Uterus (tissue), 3 donors: ENCODE measurements at regions not wholly inside any gene's neighbourhood (a gene's known extent, or its start where the extent isn't known, plus 50 kb on each side); places are given as distances from the start of the nearest gene placed in this dataset.

Experiments used
- DNase-seq, 2 donors: peaks; one replicate each; pipeline ENCODE4 v3.0.0-alpha.2; 2019 to 2020
- H3K27ac ChIP-seq, 2 donors: fragments of 200-600 bp; sonication (generic); 1 replicate in 1 of 2; 2 replicates in 1 of 2; pipeline ENCODE4 v1.5.1; 2016 to 2018
- H3K27me3 ChIP-seq, 2 donors: fragments of 200-600 bp; sonication (generic); one replicate each; pipeline ENCODE4 v1.5.1; 2018 to 2019; ENCODE audit warnings: control low read depth in 1 of 2
- H3K36me3 ChIP-seq, 2 donors: fragments of 200-600 bp; sonication (generic); one replicate each; pipeline ENCODE4 v1.5.1; 2019; ENCODE audit warnings: control low read depth in 1 of 2
- H3K4me1 ChIP-seq, 2 donors: fragments of 200-600 bp; sonication (generic); one replicate each; pipeline ENCODE4 v1.5.1; 2018 to 2019; ENCODE audit warnings: control low read depth in 1 of 2
- H3K4me3 ChIP-seq, 2 donors: fragments of 200-600 bp; sonication (generic); 1 replicate in 1 of 2; 2 replicates in 1 of 2; pipeline ENCODE4 v1.5.1; 2018 to 2019; ENCODE audit warnings: mild to moderate bottlenecking in 1 of 2
- H3K9me3 ChIP-seq, 2 donors: fragments of 200-600 bp; sonication (generic); one replicate each; pipeline ENCODE4 v1.5.1; 2019; ENCODE audit warnings: control low read depth in 1 of 2
- POLR2A ChIP-seq, 2 donors: fragments of 450-650 bp; IDR thresholded peaks; one replicate each; pipeline ENCODE4 v1.6.1; 2016; ENCODE audit warnings: antibody characterized with exemption in 2 of 2, mild to moderate bottlenecking in 1 of 2, moderate library complexity in 1 of 2
- intact Hi-C: fragments of 100-400 bp; cut with DNase I; formaldehyde crosslinking; loops from one replicate; pipeline ENCODE4 v1.15.1; 2023; ENCODE audit warnings: low total_unique reads
- TF ChIP-seq, protein P1 (sequence below), 4 experiments: fragments of 200-600 bp in 2 of 4; fragments of 450-650 bp in 2 of 4; sonication (generic) in 2 of 4; IDR thresholded peaks; one replicate each; pipeline ENCODE4 v1.5.1; 2016 to 2019; ENCODE audit warnings: antibody characterized with exemption in 4 of 4, mild to moderate bottlenecking in 2 of 4, moderate library complexity in 1 of 4
- donor health status: DM: yes; HTN: yes; CAD: no.

- Histone ChIP-seq H3K27ac (no peak overlapping the region), H3K36me3 (no peaks in the 10 kb centered on the region), H3K4me1 (no peaks in the 10 kb centered on the region), H3K9me3 (no peaks in the 10 kb centered on the region), H3K4me3 (no peak overlapping the region), H3K27me3 (no peaks in the 10 kb centered on the region)
- intact Hi-C loops: no loop called here
- TF ChIP-seq POLR2A (IDR thresholded peaks at IDR 0.05): no peak
- TF ChIP-seq, protein P1, sequence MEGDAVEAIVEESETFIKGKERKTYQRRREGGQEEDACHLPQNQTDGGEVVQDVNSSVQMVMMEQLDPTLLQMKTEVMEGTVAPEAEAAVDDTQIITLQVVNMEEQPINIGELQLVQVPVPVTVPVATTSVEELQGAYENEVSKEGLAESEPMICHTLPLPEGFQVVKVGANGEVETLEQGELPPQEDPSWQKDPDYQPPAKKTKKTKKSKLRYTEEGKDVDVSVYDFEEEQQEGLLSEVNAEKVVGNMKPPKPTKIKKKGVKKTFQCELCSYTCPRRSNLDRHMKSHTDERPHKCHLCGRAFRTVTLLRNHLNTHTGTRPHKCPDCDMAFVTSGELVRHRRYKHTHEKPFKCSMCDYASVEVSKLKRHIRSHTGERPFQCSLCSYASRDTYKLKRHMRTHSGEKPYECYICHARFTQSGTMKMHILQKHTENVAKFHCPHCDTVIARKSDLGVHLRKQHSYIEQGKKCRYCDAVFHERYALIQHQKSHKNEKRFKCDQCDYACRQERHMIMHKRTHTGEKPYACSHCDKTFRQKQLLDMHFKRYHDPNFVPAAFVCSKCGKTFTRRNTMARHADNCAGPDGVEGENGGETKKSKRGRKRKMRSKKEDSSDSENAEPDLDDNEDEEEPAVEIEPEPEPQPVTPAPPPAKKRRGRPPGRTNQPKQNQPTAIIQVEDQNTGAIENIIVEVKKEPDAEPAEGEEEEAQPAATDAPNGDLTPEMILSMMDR (IDR thresholded peaks at IDR 0.05): no peak
- no peak for DNase-seq
Measured at GRCh38 chr21:35578831-35579471, 481.4 kb downstream of the SETD4 start.

GRCh38 chr21:35578347-35578782 is 482.0 kb downstream of the SETD4 start:
- no peaks in the 10 kb centered on the region for H3K9me3 ChIP-seq
- intact Hi-C loops: no loop called here
- no peaks in the 10 kb centered on the region for H3K4me1 ChIP-seq
- H3K27ac ChIP-seq: no peak overlapping the region
- H3K27me3 ChIP-seq: no peaks in the 10 kb centered on the region
- no peaks in the 10 kb centered on the region for H3K36me3 ChIP-seq
- TF ChIP-seq, protein P1 (IDR thresholded peaks at IDR 0.05): no peak
- TF ChIP-seq POLR2A (IDR thresholded peaks at IDR 0.05): no peak
- no peak overlapping the region for H3K4me3 ChIP-seq
- no peak for DNase-seq

DNA sequence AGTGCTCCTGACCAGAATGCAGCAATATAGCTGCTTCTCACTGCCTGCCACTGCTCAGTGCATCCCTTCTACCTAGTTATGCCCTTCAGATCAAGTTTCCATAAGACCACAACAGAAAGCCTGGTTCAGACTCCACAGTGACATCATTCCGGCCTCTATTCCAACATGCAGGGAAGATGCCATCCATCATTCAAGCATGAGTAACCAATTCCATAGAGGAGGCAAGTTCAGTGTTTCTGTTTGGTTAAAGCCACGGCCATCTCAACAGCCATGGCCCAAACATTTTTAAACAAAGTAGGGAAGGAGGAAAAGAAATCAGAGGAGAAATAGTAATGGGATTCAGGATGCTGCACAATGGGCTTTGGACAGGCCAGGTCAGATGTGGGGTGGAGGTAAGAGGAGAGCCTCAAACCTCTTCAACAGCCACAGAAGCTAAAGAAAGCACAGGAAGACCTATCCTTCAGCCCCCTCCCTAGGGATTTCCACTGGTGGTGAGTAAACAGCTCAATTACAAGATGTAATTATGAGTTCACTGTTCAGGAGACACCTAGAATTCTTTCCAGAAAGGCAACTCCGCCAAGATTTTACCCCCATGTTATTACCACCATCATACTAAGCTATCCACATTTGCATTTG is 484.9 kb downstream of the SETD4 start:
- Histone ChIP-seq H3K4me3 (no peak overlapping the region), H3K36me3 (no peaks in the 10 kb centered on the region), H3K27ac (no peak overlapping the region), H3K4me1 (no peaks in the 10 kb centered on the region), H3K9me3 (no peaks in the 10 kb centered on the region), H3K27me3 (no peaks in the 10 kb centered on the region)
- TF ChIP-seq, protein P1 (IDR thresholded peaks at IDR 0.05): no peak
- no peak for TF ChIP-seq POLR2A (IDR thresholded peaks at IDR 0.05)
- intact Hi-C loops: no loop called here
- DNase-seq: no peak

DNA sequence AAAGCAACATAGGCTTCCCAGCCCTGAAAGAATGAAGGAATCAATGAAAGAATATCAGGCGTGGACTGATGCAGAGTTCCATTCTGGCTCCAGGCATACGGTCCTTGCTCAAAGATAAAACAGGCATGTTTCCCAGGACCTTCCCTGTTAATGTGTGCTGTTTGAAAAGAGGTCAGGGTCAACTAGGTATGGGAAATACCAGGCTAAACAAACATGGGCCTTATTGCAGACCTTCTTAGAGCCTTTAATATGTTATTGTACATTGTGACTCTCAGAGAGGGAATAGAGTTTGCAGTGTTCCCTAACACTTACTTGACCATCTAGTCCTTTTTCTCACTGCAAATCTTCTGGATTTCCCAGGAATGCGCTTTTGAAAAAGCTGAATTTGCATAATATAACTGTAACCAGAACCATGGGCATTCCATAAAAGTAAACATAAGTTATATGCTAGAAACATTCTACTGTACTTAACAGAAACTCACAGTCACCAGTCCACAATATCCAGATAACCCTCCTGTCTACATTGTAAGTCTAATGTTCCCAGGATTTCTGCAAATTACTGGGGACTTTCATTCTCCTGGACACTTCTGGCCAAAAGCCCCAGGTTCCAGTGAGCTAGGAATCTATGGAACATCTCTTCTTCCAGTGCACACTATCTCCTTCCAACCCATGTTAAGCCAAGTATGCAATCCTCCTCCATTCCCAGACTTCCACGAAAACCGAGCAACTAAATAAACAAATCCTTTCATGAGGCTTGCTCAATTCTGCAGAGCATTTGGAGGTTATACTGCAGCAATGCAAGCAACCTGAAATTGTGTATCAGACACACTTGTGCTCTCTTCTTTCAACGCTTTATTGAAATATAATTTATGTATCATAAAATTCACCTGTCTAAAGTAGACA is 486.6 kb downstream of the SETD4 start:
- H3K36me3 ChIP-seq: no peaks in the 10 kb centered on the region
- no peak overlapping the region for H3K4me3 ChIP-seq
- no peaks in the 10 kb centered on the region for H3K27me3 ChIP-seq
- intact Hi-C loops: no loop called here
- no peak for TF ChIP-seq POLR2A (IDR thresholded peaks at IDR 0.05)
- TF ChIP-seq, protein P1 (IDR thresholded peaks at IDR 0.05): no peak
- DNase-seq: no peak
- H3K27ac ChIP-seq: no peak overlapping the region
- H3K9me3 ChIP-seq: no peaks in the 10 kb centered on the region
- no peaks in the 10 kb centered on the region for H3K4me1 ChIP-seq

DNA sequence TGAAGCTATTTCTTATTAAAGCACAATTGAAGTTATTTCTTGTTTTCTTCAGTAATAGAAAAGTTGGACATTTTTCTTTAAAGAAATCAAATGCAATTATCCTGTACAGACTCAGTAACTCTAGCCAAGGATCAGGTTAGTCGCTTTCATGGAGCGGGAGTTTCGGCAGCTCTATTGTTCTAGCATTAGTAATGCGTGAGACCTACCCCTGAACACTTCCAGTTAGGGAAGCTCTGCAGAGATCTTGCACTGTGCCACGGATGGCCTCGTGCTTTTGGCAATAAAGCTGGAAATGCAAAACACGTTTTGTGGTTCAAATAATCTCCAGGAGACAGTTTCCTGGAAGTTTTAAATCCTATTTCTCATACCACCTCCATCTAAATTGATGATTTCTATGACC is 488.4 kb downstream of the SETD4 start:
- Histone ChIP-seq H3K36me3 (no peaks in the 10 kb centered on the region), H3K27ac (no peak overlapping the region), H3K4me1 (no peaks in the 10 kb centered on the region), H3K27me3 (no peaks in the 10 kb centered on the region), H3K4me3 (no peak overlapping the region), H3K9me3 (no peaks in the 10 kb centered on the region)
- intact Hi-C loops: no loop called here
- DNase-seq: no peak
- TF ChIP-seq POLR2A (IDR thresholded peaks at IDR 0.05): no peak
- TF ChIP-seq, protein P1 (IDR thresholded peaks at IDR 0.05): no peak
